HG02678 (cell line): ENCODE measurements at regions not wholly inside any gene's neighbourhood (a gene's known extent, or its start where the extent isn't known, plus 50 kb on each side); places are given as distances from the start of the nearest gene placed in this dataset.

ENCODE experiments used
- ATAC-seq: cut with Tn5 transposase; IDR thresholded peaks from one replicate; pipeline ENCODE4 v1.9.1; 2021; ENCODE audit warnings: mild to moderate bottlenecking, moderate library complexity; ENCODE audit not compliant: unreplicated experiment

GRCh38 chr2:138430181-138430580, 71.4 kb upstream of the SPOPL start:
- no peak for ATAC-seq

- ATAC-seq = peak; percentile 55
Measured at GRCh38 chr2:138432971-138433370, 68.6 kb upstream of the SPOPL start.

DNA sequence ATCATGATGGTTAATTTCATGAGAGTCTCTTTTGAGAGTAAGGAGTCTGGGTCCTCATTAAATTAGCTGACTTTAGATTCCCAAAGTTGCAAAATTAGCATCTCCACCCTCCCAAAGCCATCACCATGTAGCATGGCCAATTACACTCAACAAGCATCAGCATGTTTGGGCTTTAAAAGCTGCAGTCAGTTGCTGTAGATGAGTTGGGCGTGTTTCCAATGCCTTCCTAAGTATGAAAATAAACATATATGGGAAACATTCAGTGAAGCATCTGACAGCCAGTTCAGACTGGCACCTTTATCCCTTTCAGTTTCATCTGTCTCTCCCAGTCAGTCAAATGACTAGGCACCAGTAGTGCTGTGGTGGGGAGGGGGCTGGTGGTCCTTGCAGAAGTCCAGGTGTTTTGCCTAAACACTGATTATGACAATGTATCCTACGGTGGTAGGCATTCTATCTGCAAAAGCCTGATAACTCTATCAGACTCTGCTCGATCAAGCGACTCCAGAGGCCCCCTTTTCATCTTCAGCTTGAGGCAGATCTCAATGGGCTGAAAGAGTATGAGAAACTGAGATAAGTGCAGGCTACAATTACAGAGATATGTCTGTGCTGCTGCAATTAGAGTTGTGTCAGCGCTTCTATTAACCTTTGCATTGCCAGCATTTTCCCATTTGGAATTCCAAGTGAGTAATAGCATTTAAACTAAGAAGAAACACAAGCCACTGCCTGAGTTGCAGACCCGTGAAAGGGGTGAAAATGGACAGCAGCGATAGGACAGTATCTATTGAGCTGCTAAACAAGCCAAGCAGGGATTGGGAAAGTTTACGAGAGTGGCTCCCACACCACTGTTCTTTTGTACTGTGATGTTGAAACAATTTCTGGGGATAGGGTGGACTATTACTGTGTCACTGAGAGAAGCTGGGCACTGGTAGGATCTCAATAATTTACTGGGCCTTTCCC, 67.3 kb upstream of the SPOPL start:
- no peak for ATAC-seq

DNA sequence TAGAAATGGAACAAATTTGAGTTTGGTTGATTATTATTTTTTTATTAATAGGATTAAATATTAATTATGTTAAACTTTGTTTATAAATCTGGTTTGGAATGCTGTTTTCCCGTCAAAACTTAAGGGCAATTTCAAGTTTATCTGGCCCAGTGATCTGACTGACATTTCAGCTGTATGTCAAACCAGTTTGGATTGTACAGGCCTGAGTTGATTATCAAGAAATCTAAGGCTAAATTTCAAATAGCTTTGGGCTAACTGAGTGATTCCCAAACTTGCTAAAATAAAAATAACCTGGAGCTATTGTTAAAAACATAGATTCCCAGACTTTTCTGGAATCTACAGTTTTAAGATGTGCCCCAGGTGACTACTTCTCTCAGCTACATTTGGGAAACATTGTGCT, 65.9 kb upstream of the SPOPL start:
- ATAC-seq = no peak

- no peak for ATAC-seq
Measured at GRCh38 chr2:138439733-138440132, 61.8 kb upstream of the SPOPL start.

GRCh38 chr2:138440759-138441158, 60.8 kb upstream of the SPOPL start:
- ATAC-seq = no peak

DNA sequence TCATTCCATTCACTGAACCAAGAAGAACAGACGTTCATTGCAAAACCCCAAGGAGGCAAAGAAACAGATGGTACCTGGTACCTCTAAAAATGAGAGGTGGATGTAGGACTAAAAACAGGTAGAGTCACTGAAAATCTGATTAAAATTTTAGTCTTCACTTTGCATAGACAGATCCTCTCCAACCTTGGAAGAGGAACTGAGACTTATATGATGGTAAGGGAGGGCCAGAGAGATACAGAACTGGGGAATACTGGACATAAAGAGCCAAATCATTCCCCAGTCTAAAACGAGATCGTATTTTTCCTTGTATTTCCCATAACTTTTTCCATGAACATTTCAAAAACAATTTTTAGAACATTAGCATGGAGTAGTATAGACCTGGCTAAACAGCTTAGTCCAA, 59.7 kb upstream of the SPOPL start:
- ATAC-seq = no peak

- ATAC-seq = no peak
Measured at GRCh38 chr2:138444411-138444810, 57.2 kb upstream of the SPOPL start.

DNA sequence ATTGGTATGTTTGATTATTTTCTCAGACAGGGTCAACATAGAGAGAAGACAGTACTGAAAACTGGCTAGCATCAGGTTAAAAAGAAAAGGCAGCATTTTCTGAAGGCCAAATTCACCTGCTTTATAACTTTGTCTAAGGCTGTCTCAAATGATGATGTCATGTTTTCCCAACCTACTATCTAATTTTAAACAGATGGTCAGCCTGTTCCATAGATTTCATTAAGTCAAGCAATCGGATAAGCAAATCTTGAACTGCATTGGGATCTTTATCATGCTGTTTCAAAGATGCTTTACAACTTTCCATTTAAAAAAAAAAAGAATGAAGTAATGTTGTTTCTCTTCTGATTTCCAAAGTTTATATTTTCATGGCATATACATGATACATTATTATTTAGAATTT, 56.3 kb upstream of the SPOPL start:
- ATAC-seq = no peak

GRCh38 chr2:138446043-138446442, 55.5 kb upstream of the SPOPL start:
- no peak for ATAC-seq

- no peak for ATAC-seq
Measured at GRCh38 chr2:138447889-138448570, 53.5 kb upstream of the SPOPL start.
